HepG2 (cell line): ENCODE measurements at regions not wholly inside any gene's neighbourhood (a gene's known extent, or its start where the extent isn't known, plus 50 kb on each side); places are given as distances from the start of the nearest gene placed in this dataset.

ENCODE experiments used
- ATAC-seq: fragments of 200-7000 bp; cut with Tn5 transposase; 3 replicates; pipeline ENCODE4 v1.9.1; 2020; ENCODE audit warnings: mild to moderate bottlenecking, moderate library complexity
- BruUV-seq: library from RNA; stranded (reverse); fragments of 400-500 nt; replicated peaks from 2 replicates; lab custom pipeline; 2021; lab: Mats Ljungman, UMichigan
- CTCF ChIA-PET: fragments of 300-600 bp; formaldehyde crosslinking; extraction: SDS; loops from one replicate; lab custom pipeline; 2021; ENCODE audit warnings: low total read pairs, inconsistent platforms, low intra/inter-chr PET ratio; lab: Yijun Ruan, JAX
- POLR2A ChIA-PET: fragments of 350-600 bp; sonication (Branson Sonifier 250); formaldehyde crosslinking; loops from one replicate; lab custom pipeline; 2020; ENCODE audit warnings: antibody characterized with exemption, inconsistent platforms; lab: Yijun Ruan, JAX
- DNase-seq: peaks from one replicate; pipeline ENCODE4 v3.0.0-alpha.2; 2015; ENCODE audit warnings: low spot score
- FAIRE-seq: peaks from 3 replicates; lab custom pipeline; 2011; peaks lifted over from hg19 to GRCh38; lab: Jason Lieb, UNC
- H2AFZ ChIP-seq: one replicate; pipeline ENCODE4 v1.6.1; 2011; ENCODE audit warnings: low read length, inconsistent platforms
- H3K27ac ChIP-seq: fragments of 300-600 bp; 3 replicates; pipeline ENCODE4 v1.8.0; 2011; ENCODE audit warnings: mixed run types, mild to moderate bottlenecking, mixed read lengths, low read length, inconsistent platforms; ENCODE audit not compliant: insufficient read depth; ENCODE audit errors: extremely low read length
- H3K27me3 ChIP-seq, 2 experiments: fragments of 200-600 bp in 1 of 2; 2 replicates in 1 of 2; 3 replicates in 1 of 2; pipeline versions ENCODE4 v1.6.0 to v1.8.0; 2011; ENCODE audit warnings: low read length in 2 of 2, mild to moderate bottlenecking in 2 of 2, moderate library complexity in 2 of 2, inconsistent platforms in 1 of 2; ENCODE audit not compliant: insufficient read depth in 2 of 2, control insufficient read depth in 1 of 2
- H3K36me3 ChIP-seq, 2 experiments: fragments of 200-600 bp in 1 of 2; replicated peaks in 1 of 2; 2 replicates in 1 of 2; 3 replicates in 1 of 2; pipeline versions ENCODE4 v1.5.1 to v1.8.0; 2011; ENCODE audit warnings: low read length in 2 of 2, inconsistent platforms in 1 of 2; ENCODE audit not compliant: insufficient read depth in 2 of 2, control insufficient read depth in 1 of 2
- H3K4me1 ChIP-seq: 2 replicates; pipeline ENCODE4 v1.5.1; 2012; ENCODE audit warnings: low read length, inconsistent platforms; ENCODE audit not compliant: insufficient read depth
- H3K4me2 ChIP-seq: 2 replicates; pipeline ENCODE4 v1.6.0; 2011; ENCODE audit warnings: low read depth, low read length, inconsistent platforms
- H3K4me3 ChIP-seq, 3 experiments: fragments of 200-600 bp in 1 of 3; sonication (generic), shearing (Covaris generic) in 1 of 3; replicated peaks in 1 of 3; 2 replicates each; pipeline ENCODE4 v1.5.1; 2011 to 2016; ENCODE audit warnings: low read length in 3 of 3, inconsistent platforms in 2 of 3, low read depth in 2 of 3, mild to moderate bottlenecking in 2 of 3, control low read depth in 1 of 3, mixed read lengths in 1 of 3; ENCODE audit not compliant: insufficient read depth in 1 of 3
- H3K79me2 ChIP-seq: one replicate; pipeline ENCODE4 v1.6.1; 2011; ENCODE audit warnings: low read length, inconsistent platforms; ENCODE audit not compliant: insufficient read depth
- H3K9ac ChIP-seq: 2 replicates; pipeline ENCODE4 v1.6.0; 2011; ENCODE audit warnings: mild to moderate bottlenecking, low read depth, low read length, inconsistent platforms; ENCODE audit not compliant: insufficient read depth
- H3K9me3 ChIP-seq: 2 replicates; pipeline ENCODE4 v1.5.1; 2012; ENCODE audit warnings: mild to moderate bottlenecking, low read length
- H4K20me1 ChIP-seq: 2 replicates; pipeline ENCODE4 v1.6.0; 2011; ENCODE audit warnings: inconsistent platforms, mild to moderate bottlenecking, low read length, moderate library complexity; ENCODE audit not compliant: insufficient read depth
- BORCS8-MEF2B ChIP-seq: sonication (generic); formaldehyde crosslinking; IDR thresholded peaks from 2 replicates; pipeline ENCODE4 v1.8.0; 2022; ENCODE audit warnings: mild to moderate bottlenecking, missing genetic modification reagents
- CCAR2 ChIP-seq: fragments of 200-400 bp; formaldehyde crosslinking; optimal IDR thresholded peaks from 2 replicates; pipeline ENCODE3; 2018; ENCODE audit warnings: low read depth, mild to moderate bottlenecking, low read length, moderate library complexity
- DZIP1 ChIP-seq: sonication (generic); formaldehyde crosslinking; IDR thresholded peaks from 2 replicates; pipeline ENCODE4 v1.5.0; 2020; ENCODE audit warnings: mild to moderate bottlenecking, missing genetic modification reagents
- HOXA3 ChIP-seq: sonication (generic); formaldehyde crosslinking; IDR thresholded peaks from 2 replicates; pipeline ENCODE4 v1.5.0; 2020; ENCODE audit warnings: missing genetic modification reagents
- HOXA7 ChIP-seq: sonication (generic); formaldehyde crosslinking; IDR thresholded peaks from 2 replicates; pipeline ENCODE4 v1.8.1; 2022; ENCODE audit warnings: mild to moderate bottlenecking, missing genetic modification reagents, moderate library complexity
- NFE2L1 ChIP-seq: sonication (generic); formaldehyde crosslinking; IDR thresholded peaks from 2 replicates; pipeline ENCODE4 v1.4.0; 2020; ENCODE audit warnings: missing genetic modification reagents, mild to moderate bottlenecking, borderline replicate concordance
- NFYB ChIP-seq: sonication (generic); formaldehyde crosslinking; IDR thresholded peaks from 2 replicates; pipeline ENCODE4 v1.4.0; 2020; ENCODE audit warnings: missing genetic modification reagents
- POLR2G ChIP-seq: fragments of 200-400 bp; formaldehyde crosslinking; IDR thresholded peaks from 2 replicates; pipeline ENCODE4 v1.6.1; 2018; ENCODE audit warnings: mild to moderate bottlenecking, low read depth, low read length, moderate library complexity
- RBM22 ChIP-seq: fragments of 200-400 bp; formaldehyde crosslinking; optimal IDR thresholded peaks from 2 replicates; pipeline ENCODE3; 2017; ENCODE audit warnings: mild to moderate bottlenecking, low read length, moderate library complexity
- RFX3 ChIP-seq: IDR thresholded peaks from 2 replicates; pipeline ENCODE4 v1.6.1; 2016; ENCODE audit warnings: missing biosample characterization, missing genetic modification reagents
- ZIK1 ChIP-seq: sonication (generic); formaldehyde crosslinking; IDR thresholded peaks from 2 replicates; pipeline ENCODE4 v1.5.0; 2020; ENCODE audit warnings: mild to moderate bottlenecking, low read depth, missing genetic modification reagents, borderline replicate concordance
- ZNF260 ChIP-seq: sonication (generic); formaldehyde crosslinking; IDR thresholded peaks from 2 replicates; pipeline ENCODE4 v1.4.0; 2020; ENCODE audit warnings: missing genetic modification reagents, low read depth, mild to moderate bottlenecking, borderline replicate concordance
- ZNF317 ChIP-seq: sonication (generic); formaldehyde crosslinking; IDR thresholded peaks from 2 replicates; pipeline ENCODE4 v1.5.0; 2020; ENCODE audit warnings: mild to moderate bottlenecking, missing genetic modification reagents
- ZNF468 ChIP-seq: sonication (generic); formaldehyde crosslinking; IDR thresholded peaks from 2 replicates; pipeline ENCODE4 v1.8.0; 2022; ENCODE audit warnings: mild to moderate bottlenecking, moderate library complexity, missing genetic modification reagents
- ZNF816 ChIP-seq: sonication (generic); formaldehyde crosslinking; IDR thresholded peaks from 2 replicates; pipeline ENCODE4 v1.8.0; 2022; ENCODE audit warnings: missing genetic modification reagents, mild to moderate bottlenecking, borderline replicate concordance
- ZNF83 ChIP-seq: sonication (generic); formaldehyde crosslinking; IDR thresholded peaks from 2 replicates; pipeline ENCODE4 v1.4.0; 2020; ENCODE audit warnings: missing genetic modification reagents, mild to moderate bottlenecking, borderline replicate concordance
- WGBS: methylation state at CpG from one replicate; pipeline ENCODE4 v1.1.6; 2017; ENCODE audit warnings: low lambda C conversion rate; 5-methylcytosine and 5-hydroxymethylcytosine counted together
- in situ Hi-C: cut with HindIII; loops from 2 replicates; pipeline ENCODE4 v1.10.0; 2017; ENCODE audit warnings: low pct_unique_long_range_greater_than_20kb; ENCODE audit not compliant: extremely low pct_ligation_motif_present
- intact Hi-C: fragments of 100-400 bp; cut with micrococcal nuclease; formaldehyde crosslinking; loops from one replicate; pipeline ENCODE4 v1.10.0; 2022; ENCODE audit not compliant: unreplicated experiment
- TF ChIP-seq, protein P1 (sequence below): sonication (generic); formaldehyde crosslinking; IDR thresholded peaks from 2 replicates; pipeline ENCODE4 v1.5.0; 2020; ENCODE audit warnings: missing genetic modification reagents

GRCh38 chr13:22201375-22201925 is 530.6 kb downstream of the FGF9 start (continued):
- TF ChIP-seq DZIP1 (CRISPR knock-in tag) = no peak
- no peak for TF ChIP-seq RFX3 (CRISPR knock-in tag)
- TF ChIP-seq, protein P1, sequence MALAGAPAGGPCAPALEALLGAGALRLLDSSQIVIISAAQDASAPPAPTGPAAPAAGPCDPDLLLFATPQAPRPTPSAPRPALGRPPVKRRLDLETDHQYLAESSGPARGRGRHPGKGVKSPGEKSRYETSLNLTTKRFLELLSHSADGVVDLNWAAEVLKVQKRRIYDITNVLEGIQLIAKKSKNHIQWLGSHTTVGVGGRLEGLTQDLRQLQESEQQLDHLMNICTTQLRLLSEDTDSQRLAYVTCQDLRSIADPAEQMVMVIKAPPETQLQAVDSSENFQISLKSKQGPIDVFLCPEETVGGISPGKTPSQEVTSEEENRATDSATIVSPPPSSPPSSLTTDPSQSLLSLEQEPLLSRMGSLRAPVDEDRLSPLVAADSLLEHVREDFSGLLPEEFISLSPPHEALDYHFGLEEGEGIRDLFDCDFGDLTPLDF (CRISPR knock-in tag) = no peak
- no peak for TF ChIP-seq BORCS8-MEF2B

- Histone ChIP-seq H3K9ac (no peak overlapping the region), H3K79me2 (no peaks in the 10 kb centered on the region), H3K27me3 (peaks cover 0 to 6% of the 10 kb centered on the region in 2 experiments; a peak in 2 of 5 replicates), H3K4me2 (no peak overlapping the region), H3K36me3 (no peaks in the 10 kb centered on the region), H3K27ac (no peak overlapping the region), H3K4me1 (no peaks in the 10 kb centered on the region), H2AFZ (no peak overlapping the region), H3K9me3 (no peaks in the 10 kb centered on the region), H4K20me1 (no peaks in the 10 kb centered on the region), H3K4me3 (no peak overlapping the region)
- no TSS peak for BruUV-seq
- no peak for FAIRE-seq
- no peak for ATAC-seq
- in situ Hi-C loops = no loop called here
- no peak for DNase-seq
- intact Hi-C loops = no loop called here
- CTCF ChIA-PET = no interaction called here
- POLR2A ChIA-PET = no interaction called here
- 23% methylated on average over 14 of the region's 14 CpGs for WGBS
- TF ChIP-seq ZNF468 (CRISPR knock-in tag) = no peak
- no peak for TF ChIP-seq NFYB (CRISPR knock-in tag)
- TF ChIP-seq ZNF816 (CRISPR knock-in tag) = no peak
- TF ChIP-seq HOXA3 = no peak
- TF ChIP-seq ZNF260 (CRISPR knock-in tag) = no peak
- TF ChIP-seq NFE2L1 = no peak
- no peak for TF ChIP-seq POLR2G
- no peak for TF ChIP-seq ZNF317 (CRISPR knock-in tag)
- TF ChIP-seq CCAR2 = no peak
- no peak for TF ChIP-seq RBM22
- TF ChIP-seq ZNF83 = no peak
- TF ChIP-seq HOXA7 = no peak
- no peak for TF ChIP-seq ZIK1
These were observed 539.5 kb downstream of the FGF9 start for GRCh38 chr13:22210134-22210930.
